HepG2 (cell line): ENCODE measurements at regions not wholly inside any gene's neighbourhood (a gene's known extent, or its start where the extent isn't known, plus 50 kb on each side); places are given as distances from the start of the nearest gene placed in this dataset.

Source experiments
- ATAC-seq: fragments of 200-7000 bp; cut with Tn5 transposase; 3 replicates; pipeline ENCODE4 v1.9.1; 2020; ENCODE audit warnings: mild to moderate bottlenecking, moderate library complexity
- BruUV-seq: library from RNA; stranded (reverse); fragments of 400-500 nt; replicated peaks from 2 replicates; lab custom pipeline; 2021; lab: Mats Ljungman, UMichigan
- CTCF ChIA-PET: fragments of 300-600 bp; formaldehyde crosslinking; extraction: SDS; loops from one replicate; lab custom pipeline; 2021; ENCODE audit warnings: low total read pairs, inconsistent platforms, low intra/inter-chr PET ratio; lab: Yijun Ruan, JAX
- POLR2A ChIA-PET: fragments of 350-600 bp; sonication (Branson Sonifier 250); formaldehyde crosslinking; loops from one replicate; lab custom pipeline; 2020; ENCODE audit warnings: antibody characterized with exemption, inconsistent platforms; lab: Yijun Ruan, JAX
- DNase-seq: peaks from one replicate; pipeline ENCODE4 v3.0.0-alpha.2; 2015; ENCODE audit warnings: low spot score
- FAIRE-seq: peaks from 3 replicates; lab custom pipeline; 2011; peaks lifted over from hg19 to GRCh38; lab: Jason Lieb, UNC
- H2AFZ ChIP-seq: one replicate; pipeline ENCODE4 v1.6.1; 2011; ENCODE audit warnings: low read length, inconsistent platforms
- H3K27ac ChIP-seq: fragments of 300-600 bp; 3 replicates; pipeline ENCODE4 v1.8.0; 2011; ENCODE audit warnings: mixed run types, mild to moderate bottlenecking, mixed read lengths, low read length, inconsistent platforms; ENCODE audit not compliant: insufficient read depth; ENCODE audit errors: extremely low read length
- H3K27me3 ChIP-seq, 2 experiments: fragments of 200-600 bp in 1 of 2; 2 replicates in 1 of 2; 3 replicates in 1 of 2; pipeline versions ENCODE4 v1.6.0 to v1.8.0; 2011; ENCODE audit warnings: low read length in 2 of 2, mild to moderate bottlenecking in 2 of 2, moderate library complexity in 2 of 2, inconsistent platforms in 1 of 2; ENCODE audit not compliant: insufficient read depth in 2 of 2, control insufficient read depth in 1 of 2
- H3K36me3 ChIP-seq, 2 experiments: fragments of 200-600 bp in 1 of 2; replicated peaks in 1 of 2; 2 replicates in 1 of 2; 3 replicates in 1 of 2; pipeline versions ENCODE4 v1.5.1 to v1.8.0; 2011; ENCODE audit warnings: low read length in 2 of 2, inconsistent platforms in 1 of 2; ENCODE audit not compliant: insufficient read depth in 2 of 2, control insufficient read depth in 1 of 2
- H3K4me1 ChIP-seq: 2 replicates; pipeline ENCODE4 v1.5.1; 2012; ENCODE audit warnings: low read length, inconsistent platforms; ENCODE audit not compliant: insufficient read depth
- H3K4me2 ChIP-seq: 2 replicates; pipeline ENCODE4 v1.6.0; 2011; ENCODE audit warnings: low read depth, low read length, inconsistent platforms
- H3K4me3 ChIP-seq, 3 experiments: fragments of 200-600 bp in 1 of 3; sonication (generic), shearing (Covaris generic) in 1 of 3; replicated peaks in 1 of 3; 2 replicates each; pipeline ENCODE4 v1.5.1; 2011 to 2016; ENCODE audit warnings: low read length in 3 of 3, inconsistent platforms in 2 of 3, low read depth in 2 of 3, mild to moderate bottlenecking in 2 of 3, control low read depth in 1 of 3, mixed read lengths in 1 of 3; ENCODE audit not compliant: insufficient read depth in 1 of 3
- H3K79me2 ChIP-seq: one replicate; pipeline ENCODE4 v1.6.1; 2011; ENCODE audit warnings: low read length, inconsistent platforms; ENCODE audit not compliant: insufficient read depth
- H3K9ac ChIP-seq: 2 replicates; pipeline ENCODE4 v1.6.0; 2011; ENCODE audit warnings: mild to moderate bottlenecking, low read depth, low read length, inconsistent platforms; ENCODE audit not compliant: insufficient read depth
- H3K9me3 ChIP-seq: 2 replicates; pipeline ENCODE4 v1.5.1; 2012; ENCODE audit warnings: mild to moderate bottlenecking, low read length
- H4K20me1 ChIP-seq: 2 replicates; pipeline ENCODE4 v1.6.0; 2011; ENCODE audit warnings: inconsistent platforms, mild to moderate bottlenecking, low read length, moderate library complexity; ENCODE audit not compliant: insufficient read depth
- ATF7 ChIP-seq, 2 experiments: fragments of 450-650 bp in 1 of 2; sonication (generic) in 1 of 2; formaldehyde crosslinking in 1 of 2; IDR thresholded peaks; 2 replicates each; pipeline versions ENCODE4 v1.4.0 to v1.6.1; 2016 to 2020; ENCODE audit warnings: antibody characterized with exemption in 1 of 2, mild to moderate bottlenecking in 1 of 2, missing genetic modification reagents in 1 of 2
- CHD2 ChIP-seq: IDR thresholded peaks from 2 replicates; pipeline ENCODE4 v1.6.1; 2011; ENCODE audit warnings: low read depth, low read length, improper control_type of control experiment
- CREB1 ChIP-seq, 2 experiments: fragments of 450-650 bp in 1 of 2; IDR thresholded peaks; 2 replicates each; pipeline ENCODE4 v1.6.1; 2016 to 2017; ENCODE audit warnings: control low read depth in 1 of 2, mild to moderate bottlenecking in 1 of 2, missing compliant biosample characterization in 1 of 2, missing genetic modification characterization in 1 of 2
- DR1 ChIP-seq: sonication (generic); formaldehyde crosslinking; IDR thresholded peaks from 2 replicates; pipeline ENCODE4 v1.8.0; 2021; ENCODE audit warnings: mild to moderate bottlenecking, missing genetic modification reagents, inconsistent platforms
- KLF15 ChIP-seq: sonication (generic); formaldehyde crosslinking; IDR thresholded peaks from 2 replicates; pipeline ENCODE4 v1.8.1; 2023; ENCODE audit warnings: borderline replicate concordance, mild to moderate bottlenecking, inconsistent platforms, missing genetic modification reagents, mixed read lengths
- ZBTB21 ChIP-seq: sonication (generic); formaldehyde crosslinking; IDR thresholded peaks from 2 replicates; pipeline ENCODE4 v1.4.0; 2020; ENCODE audit warnings: missing genetic modification reagents
- ZNF678 ChIP-seq: sonication (generic); formaldehyde crosslinking; IDR thresholded peaks from 2 replicates; pipeline ENCODE4 v1.4.0; 2020; ENCODE audit warnings: mild to moderate bottlenecking, missing genetic modification reagents
- WGBS: methylation state at CpG from one replicate; pipeline ENCODE4 v1.1.6; 2017; ENCODE audit warnings: low lambda C conversion rate; 5-methylcytosine and 5-hydroxymethylcytosine counted together
- in situ Hi-C: cut with HindIII; loops from 2 replicates; pipeline ENCODE4 v1.10.0; 2017; ENCODE audit warnings: low pct_unique_long_range_greater_than_20kb; ENCODE audit not compliant: extremely low pct_ligation_motif_present
- intact Hi-C: fragments of 100-400 bp; cut with micrococcal nuclease; formaldehyde crosslinking; loops from one replicate; pipeline ENCODE4 v1.10.0; 2022; ENCODE audit not compliant: unreplicated experiment
- TF ChIP-seq, protein P1 (sequence below): sonication (generic); formaldehyde crosslinking; IDR thresholded peaks from 2 replicates; pipeline ENCODE4 v1.8.1; 2023; ENCODE audit warnings: missing genetic modification reagents, mild to moderate bottlenecking, borderline replicate concordance

DNA sequence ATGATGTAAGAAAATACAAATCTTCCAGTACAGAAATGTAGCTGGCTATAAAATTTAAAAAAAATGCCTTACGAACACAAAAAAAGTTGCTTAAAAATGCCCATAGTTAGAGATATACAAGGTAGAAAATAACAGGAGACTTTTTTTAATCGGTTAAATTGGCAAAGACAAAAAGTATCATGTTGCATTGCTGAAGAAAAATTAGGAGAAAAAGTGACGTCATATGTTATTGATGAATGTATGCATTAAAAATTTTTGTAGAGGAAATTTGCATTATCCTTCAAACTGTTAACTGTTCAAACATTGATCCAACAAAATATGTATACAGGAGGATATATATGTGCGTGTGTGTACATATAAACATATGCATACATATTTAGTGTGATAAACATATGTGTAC is 1634.4 kb upstream of the PCDH7 start:
- ChIA-PET CTCF (no interaction called here), POLR2A (no interaction called here)
- H3K9me3 ChIP-seq: peaks cover 15% of the 10 kb centered on the region; the same call in 1 of the 2 replicates
- H4K20me1 ChIP-seq: no peaks in the 10 kb centered on the region
- no peaks in the 10 kb centered on the region for H3K4me1 ChIP-seq
- no peaks in the 10 kb centered on the region for H3K79me2 ChIP-seq
- H3K4me3 ChIP-seq: no peak overlapping the region
- BruUV-seq: no TSS peak
- H3K4me2 ChIP-seq: no peak overlapping the region
- no peak overlapping the region for H3K27ac ChIP-seq
- FAIRE-seq (no peak), ATAC-seq (no peak), DNase-seq (no peak)
- no peak for TF ChIP-seq ZNF678 (CRISPR knock-in tag)
- peak; percentile 86 for TF ChIP-seq CREB1 (IDR thresholded peaks at IDR 0.05)
- TF ChIP-seq CREB1 (CRISPR knock-in tag; IDR thresholded peaks at IDR 0.05): no peak
- TF ChIP-seq, protein P1, sequence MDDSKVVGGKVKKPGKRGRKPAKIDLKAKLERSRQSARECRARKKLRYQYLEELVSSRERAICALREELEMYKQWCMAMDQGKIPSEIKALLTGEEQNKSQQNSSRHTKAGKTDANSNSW (CRISPR knock-in tag): no peak
- TF ChIP-seq DR1 (CRISPR knock-in tag): no peak
- no peak for TF ChIP-seq ZBTB21 (CRISPR knock-in tag)
- peak; percentile 96 for TF ChIP-seq ATF7 (IDR thresholded peaks at IDR 0.05)
- TF ChIP-seq ATF7 (CRISPR knock-in tag; IDR thresholded peaks at IDR 0.05): no peak
- no peak for TF ChIP-seq CHD2
- no peak overlapping the region for H3K9ac ChIP-seq
- H2AFZ ChIP-seq: no peak overlapping the region
- in situ Hi-C loops: no loop called here
- no peaks in the 10 kb centered on the region for H3K36me3 ChIP-seq
- no peaks in the 10 kb centered on the region for H3K27me3 ChIP-seq
- intact Hi-C loops: loop anchor here (5.0 kb wide), 1 partner anchor 693 kb away; no protein-coding TSS in a partner anchor
- 33% methylated on average over 4 of the region's 4 CpGs for WGBS

DNA sequence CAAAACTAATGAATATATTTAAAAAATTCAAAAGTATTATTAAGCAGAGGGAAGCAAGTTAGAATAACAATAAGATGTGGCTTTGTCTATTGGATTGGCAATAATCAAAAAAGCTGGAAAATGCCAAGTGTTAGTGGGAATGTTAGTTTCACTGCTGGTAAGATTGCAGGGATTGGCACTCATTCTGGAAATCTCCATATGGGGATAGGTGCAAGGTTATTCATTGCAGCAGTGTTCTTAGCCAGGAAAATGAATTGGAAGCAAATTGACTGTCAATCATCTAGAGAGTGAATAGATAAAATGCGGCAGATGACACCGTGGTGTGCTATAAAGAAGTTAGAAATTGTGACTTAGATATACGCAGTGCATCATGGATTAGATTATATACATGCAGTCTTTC is 1615.5 kb upstream of the PCDH7 start:
- no TSS peak for BruUV-seq
- in situ Hi-C loops: no loop called here
- Histone ChIP-seq H3K4me3 (no peak overlapping the region), H3K9ac (no peak overlapping the region), H3K27me3 (no peaks in the 10 kb centered on the region), H3K9me3 (peaks cover 24% of the 10 kb centered on the region; the same call in 1 of the 2 replicates), H3K4me1 (no peaks in the 10 kb centered on the region), H2AFZ (no peak overlapping the region), H3K4me2 (no peak overlapping the region), H4K20me1 (no peaks in the 10 kb centered on the region), H3K79me2 (no peaks in the 10 kb centered on the region), H3K36me3 (no peaks in the 10 kb centered on the region), H3K27ac (no peak overlapping the region)
- ChIA-PET POLR2A (no interaction called here), CTCF (no interaction called here)
- FAIRE-seq: no peak
- no peak for ATAC-seq
- WGBS: 1% methylated on average over 3 of the region's 3 CpGs
- TF ChIP-seq KLF15 (CRISPR knock-in tag): no peak
- intact Hi-C loops: no loop called here
- DNase-seq: no peak
